ENCODE measurements at regions not wholly inside any gene's neighbourhood (a gene's known extent, or its start where the extent isn't known, plus 50 kb on each side); places are given as distances from the start of the nearest gene placed in this dataset.

DNA sequence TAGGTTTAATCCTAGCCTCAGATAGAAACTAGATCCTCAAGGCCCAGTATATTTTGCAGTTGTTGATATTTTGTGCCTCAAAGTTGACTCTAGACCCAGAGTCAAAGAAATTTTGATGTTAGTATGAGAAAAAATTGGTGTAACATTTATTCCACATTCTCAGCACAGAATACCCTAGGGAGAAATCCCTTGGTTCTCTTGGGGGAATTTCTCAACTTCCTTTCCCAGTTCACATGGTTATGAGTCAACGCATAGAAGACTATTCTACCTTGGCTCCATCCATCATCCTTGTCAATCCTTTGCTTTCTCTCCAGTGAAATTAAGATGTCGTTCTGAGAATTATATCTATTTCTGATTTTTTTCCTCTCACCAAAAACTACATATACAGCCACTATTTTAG is 145.3 kb downstream of the POSTN start:
- Histone ChIP-seq H3K4me1 (ENCODE audit: insufficient read depth) (no peaks in the 10 kb centered on the region), H3K79me2 (no peaks in the 10 kb centered on the region), H3K9me2 (replicated peaks; ENCODE audit: insufficient read depth) (no peaks in the 10 kb centered on the region), H3K27ac (no peak overlapping the region), H3K4me3 (no peak overlapping the region), H4K20me1 (ENCODE audit: insufficient read depth, poor library complexity, severe bottlenecking) (no peaks in the 10 kb centered on the region), H3K36me3 (replicated peaks; ENCODE audit: insufficient read depth, low read depth) (no peaks in the 10 kb centered on the region), H3K27me3 (no peaks in the 10 kb centered on the region), H3K4me2 (no peak overlapping the region), H3K9me3 (ENCODE audit: low read depth) (no peaks in the 10 kb centered on the region), H2AFZ (no peak overlapping the region)
- TF ChIP-seq EZH2 (IDR thresholded peaks at IDR 0.05; ENCODE audit: borderline replicate concordance) (no peak), EZH2phosphoT487 (IDR thresholded peaks at IDR 0.05; ENCODE audit: low read depth, severe bottlenecking, unreplicated experiment) (no peak)
- TF ChIP-seq, protein P1, sequence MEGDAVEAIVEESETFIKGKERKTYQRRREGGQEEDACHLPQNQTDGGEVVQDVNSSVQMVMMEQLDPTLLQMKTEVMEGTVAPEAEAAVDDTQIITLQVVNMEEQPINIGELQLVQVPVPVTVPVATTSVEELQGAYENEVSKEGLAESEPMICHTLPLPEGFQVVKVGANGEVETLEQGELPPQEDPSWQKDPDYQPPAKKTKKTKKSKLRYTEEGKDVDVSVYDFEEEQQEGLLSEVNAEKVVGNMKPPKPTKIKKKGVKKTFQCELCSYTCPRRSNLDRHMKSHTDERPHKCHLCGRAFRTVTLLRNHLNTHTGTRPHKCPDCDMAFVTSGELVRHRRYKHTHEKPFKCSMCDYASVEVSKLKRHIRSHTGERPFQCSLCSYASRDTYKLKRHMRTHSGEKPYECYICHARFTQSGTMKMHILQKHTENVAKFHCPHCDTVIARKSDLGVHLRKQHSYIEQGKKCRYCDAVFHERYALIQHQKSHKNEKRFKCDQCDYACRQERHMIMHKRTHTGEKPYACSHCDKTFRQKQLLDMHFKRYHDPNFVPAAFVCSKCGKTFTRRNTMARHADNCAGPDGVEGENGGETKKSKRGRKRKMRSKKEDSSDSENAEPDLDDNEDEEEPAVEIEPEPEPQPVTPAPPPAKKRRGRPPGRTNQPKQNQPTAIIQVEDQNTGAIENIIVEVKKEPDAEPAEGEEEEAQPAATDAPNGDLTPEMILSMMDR (IDR thresholded peaks at IDR 0.05; ENCODE audit: poor library complexity): no peak
- 86% methylated on average over 2 of the region's 2 CpGs for WGBS (ENCODE audit: low lambda C conversion rate, missing lambda C conversion rate)
- no peak for DNase-seq (ENCODE audit: low spot score)

- 89% methylated on average over 2 of the region's 2 CpGs for WGBS (ENCODE audit: low lambda C conversion rate, missing lambda C conversion rate)
- no peaks in the 10 kb centered on the region for H3K9me2 ChIP-seq (replicated peaks; ENCODE audit: insufficient read depth)
- H3K4me3 ChIP-seq: no peak overlapping the region
- H3K9me3 ChIP-seq (ENCODE audit: low read depth): no peaks in the 10 kb centered on the region
- no peak for TF ChIP-seq EZH2phosphoT487 (IDR thresholded peaks at IDR 0.05; ENCODE audit: low read depth, severe bottlenecking, unreplicated experiment)
- TF ChIP-seq, protein P1 (IDR thresholded peaks at IDR 0.05; ENCODE audit: poor library complexity): no peak
- TF ChIP-seq EZH2 (IDR thresholded peaks at IDR 0.05; ENCODE audit: borderline replicate concordance): no peak
- H3K4me2 ChIP-seq: no peak overlapping the region
- H3K27me3 ChIP-seq: no peaks in the 10 kb centered on the region
- no peaks in the 10 kb centered on the region for H4K20me1 ChIP-seq (ENCODE audit: insufficient read depth, poor library complexity, severe bottlenecking)
- H3K79me2 ChIP-seq: no peaks in the 10 kb centered on the region
- no peak for DNase-seq (ENCODE audit: low spot score)
- peaks cover 12% of the 10 kb centered on the region for H3K4me1 ChIP-seq (ENCODE audit: insufficient read depth)
- H3K27ac ChIP-seq: no peak overlapping the region
- no peaks in the 10 kb centered on the region for H3K36me3 ChIP-seq (replicated peaks; ENCODE audit: insufficient read depth, low read depth)
- H2AFZ ChIP-seq: no peak overlapping the region
Measured at GRCh38 chr13:37450276-37450675, 148.3 kb downstream of the POSTN start.

- Histone ChIP-seq H3K27ac (peak overlapping the region; percentile 77), H3K79me2 (no peaks in the 10 kb centered on the region), H3K9me3 (ENCODE audit: low read depth) (no peaks in the 10 kb centered on the region), H3K36me3 (replicated peaks; ENCODE audit: insufficient read depth, low read depth) (no peaks in the 10 kb centered on the region), H3K4me3 (no peak overlapping the region), H2AFZ (no peak overlapping the region), H3K4me1 (ENCODE audit: insufficient read depth) (peaks cover 12% of the 10 kb centered on the region), H3K27me3 (no peaks in the 10 kb centered on the region), H3K9me2 (replicated peaks; ENCODE audit: insufficient read depth) (no peaks in the 10 kb centered on the region), H3K4me2 (peak overlapping the region; percentile 0), H4K20me1 (ENCODE audit: insufficient read depth, poor library complexity, severe bottlenecking) (no peaks in the 10 kb centered on the region)
- peak; percentile 22 for DNase-seq (ENCODE audit: low spot score)
- 42% methylated on average over 1 of the region's 1 CpG for WGBS (ENCODE audit: low lambda C conversion rate, missing lambda C conversion rate)
- no peak for TF ChIP-seq EZH2 (IDR thresholded peaks at IDR 0.05; ENCODE audit: borderline replicate concordance)
- TF ChIP-seq, protein P1 (IDR thresholded peaks at IDR 0.05; ENCODE audit: poor library complexity): no peak
- TF ChIP-seq EZH2phosphoT487 (IDR thresholded peaks at IDR 0.05; ENCODE audit: low read depth, severe bottlenecking, unreplicated experiment): no peak
Measured at GRCh38 chr13:37448153-37448552, 150.4 kb downstream of the POSTN start.

DNA sequence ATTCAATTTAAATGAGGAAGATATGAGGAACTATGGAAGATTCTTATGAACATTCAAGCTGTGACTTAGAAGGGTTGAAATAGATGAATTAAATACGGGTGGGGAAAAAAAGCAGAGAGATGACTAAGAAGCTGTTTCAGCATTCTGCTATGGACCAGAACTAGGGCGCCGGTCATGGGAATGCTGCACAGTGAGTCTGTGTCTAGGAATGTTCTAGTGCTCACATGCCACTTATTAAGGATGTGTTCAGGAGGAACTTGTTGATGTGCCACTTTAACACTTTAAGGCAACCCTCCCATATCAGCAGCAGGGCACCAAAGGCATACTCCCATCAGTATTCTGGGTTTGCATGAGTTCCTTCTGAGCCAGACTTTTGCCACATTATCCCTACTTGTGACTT is 152.1 kb downstream of the POSTN start:
- no peaks in the 10 kb centered on the region for H3K79me2 ChIP-seq
- no peak overlapping the region for H3K4me3 ChIP-seq
- DNase-seq (ENCODE audit: low spot score): peak; percentile 41
- WGBS (ENCODE audit: low lambda C conversion rate, missing lambda C conversion rate): 82% methylated on average over 3 of the region's 3 CpGs
- peaks cover 12% of the 10 kb centered on the region for H3K4me1 ChIP-seq (ENCODE audit: insufficient read depth)
- no peak overlapping the region for H2AFZ ChIP-seq
- TF ChIP-seq EZH2phosphoT487 (IDR thresholded peaks at IDR 0.05; ENCODE audit: low read depth, severe bottlenecking, unreplicated experiment): no peak
- TF ChIP-seq, protein P1 (IDR thresholded peaks at IDR 0.05; ENCODE audit: poor library complexity): no peak
- no peak for TF ChIP-seq EZH2 (IDR thresholded peaks at IDR 0.05; ENCODE audit: borderline replicate concordance)
- H3K9me3 ChIP-seq (ENCODE audit: low read depth): no peaks in the 10 kb centered on the region
- no peaks in the 10 kb centered on the region for H3K36me3 ChIP-seq (replicated peaks; ENCODE audit: insufficient read depth, low read depth)
- no peaks in the 10 kb centered on the region for H4K20me1 ChIP-seq (ENCODE audit: insufficient read depth, poor library complexity, severe bottlenecking)
- H3K4me2 ChIP-seq: no peak overlapping the region
- no peaks in the 10 kb centered on the region for H3K27me3 ChIP-seq
- no peaks in the 10 kb centered on the region for H3K9me2 ChIP-seq (replicated peaks; ENCODE audit: insufficient read depth)
- H3K27ac ChIP-seq: peak overlapping the region; percentile 77

Measured in hepatocyte (in vitro differentiated cells).